ENCODE measurements at regions not wholly inside any gene's neighbourhood (a gene's known extent, or its start where the extent isn't known, plus 50 kb on each side); places are given as distances from the start of the nearest gene placed in this dataset.

GRCh38 chr5:113922343-113922742 lies 408.8 kb downstream of the YTHDC2 start:
- TF ChIP-seq CTCF (IDR thresholded peaks at IDR 0.05): no peak
- no peak for TF ChIP-seq EZH2 (IDR thresholded peaks at IDR 0.05; ENCODE audit: borderline replicate concordance, insufficient read depth, low read depth, low read length, poor library complexity, severe bottlenecking)

Measured in B cell (primary cell).